ENCODE measurements at regions not wholly inside any gene's neighbourhood (a gene's known extent, or its start where the extent isn't known, plus 50 kb on each side); places are given as distances from the start of the nearest gene placed in this dataset.

DNA sequence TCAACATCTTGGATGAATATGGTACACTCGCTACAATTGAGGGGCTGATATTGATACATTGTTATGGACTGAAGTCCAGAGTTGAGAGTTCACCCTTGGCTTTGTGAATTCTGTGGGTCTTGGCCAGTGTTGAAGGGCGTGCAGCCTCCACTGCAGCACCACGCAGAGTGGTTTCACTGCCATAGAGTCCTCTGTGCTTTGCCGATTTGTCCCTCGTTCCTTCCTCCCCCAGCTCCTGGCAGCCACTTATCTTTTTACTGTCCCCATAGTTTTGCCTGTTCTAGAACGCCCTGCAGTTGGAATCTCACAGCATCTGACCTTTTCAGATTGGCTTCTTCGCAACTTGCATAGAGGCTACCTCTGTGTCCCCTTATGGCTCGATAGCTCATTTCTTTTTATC lies 57.3 kb upstream of the IRS2 start:
- Histone ChIP-seq H3K4me3 (ENCODE audit: low read length) (no peak overlapping the region), H3K9me3 (ENCODE audit: control insufficient read depth, insufficient read depth, low read length) (no peaks in the 10 kb centered on the region), H3K27me3 (ENCODE audit: control insufficient read depth, insufficient read depth, low read length) (no peaks in the 10 kb centered on the region), H3K4me1 (ENCODE audit: control insufficient read depth, insufficient read depth, low read length) (no peaks in the 10 kb centered on the region), H3K27ac (ENCODE audit: low read length) (no peak overlapping the region), H3K36me3 (ENCODE audit: control insufficient read depth, insufficient read depth, low read length) (no peaks in the 10 kb centered on the region)
- no CpG with 5 or more reads among the region's 8 CpGs for WGBS (ENCODE audit: insufficient coverage, insufficient read length)
- no peak for DNase-seq (ENCODE audit: low read depth, low spot score)

DNA sequence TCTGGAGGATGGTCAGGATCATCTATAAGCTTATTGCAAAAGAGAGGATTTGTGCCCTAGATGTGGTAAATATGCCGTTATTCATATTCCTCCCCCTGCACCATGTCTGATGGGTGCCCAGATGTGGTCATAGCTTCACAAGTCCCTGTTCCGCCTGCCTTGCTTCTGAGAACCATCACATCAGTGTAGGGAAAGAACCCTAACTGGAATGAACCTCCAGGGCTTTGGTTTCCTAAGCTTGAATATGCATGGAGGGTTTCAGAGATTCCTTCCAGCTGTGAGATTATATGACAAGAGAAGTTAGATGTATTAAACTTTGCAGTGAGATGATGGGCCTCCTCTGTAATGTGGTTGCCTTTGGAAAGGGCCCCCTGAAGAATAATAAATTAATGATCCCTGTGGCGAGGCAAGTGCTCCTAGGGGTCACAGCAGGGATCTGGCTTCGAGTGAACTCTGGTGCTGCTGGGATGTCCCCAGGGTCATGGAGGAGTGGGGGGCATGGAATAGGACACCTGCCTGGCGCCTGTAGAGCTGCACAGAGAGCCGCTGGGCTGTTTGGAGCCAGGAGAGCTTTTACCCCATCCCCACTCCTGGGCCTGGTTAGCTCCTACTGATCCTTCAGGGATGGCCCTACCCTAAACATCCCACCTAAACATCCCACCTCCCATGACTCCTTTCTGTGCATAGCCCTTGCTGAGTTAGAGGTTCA lies 56.0 kb upstream of the IRS2 start:
- no peak overlapping the region for H3K4me3 ChIP-seq (ENCODE audit: low read length)
- H3K27me3 ChIP-seq (ENCODE audit: control insufficient read depth, insufficient read depth, low read length), result no peaks in the 10 kb centered on the region
- H3K9me3 ChIP-seq (ENCODE audit: control insufficient read depth, insufficient read depth, low read length), result no peaks in the 10 kb centered on the region
- no peak for DNase-seq (ENCODE audit: low read depth, low spot score)
- H3K4me1 ChIP-seq (ENCODE audit: control insufficient read depth, insufficient read depth, low read length), result no peaks in the 10 kb centered on the region
- H3K27ac ChIP-seq (ENCODE audit: low read length), result no peak overlapping the region
- no CpG with 5 or more reads among the region's 6 CpGs for WGBS (ENCODE audit: insufficient coverage, insufficient read length)
- no peaks in the 10 kb centered on the region for H3K36me3 ChIP-seq (ENCODE audit: control insufficient read depth, insufficient read depth, low read length)

DNA sequence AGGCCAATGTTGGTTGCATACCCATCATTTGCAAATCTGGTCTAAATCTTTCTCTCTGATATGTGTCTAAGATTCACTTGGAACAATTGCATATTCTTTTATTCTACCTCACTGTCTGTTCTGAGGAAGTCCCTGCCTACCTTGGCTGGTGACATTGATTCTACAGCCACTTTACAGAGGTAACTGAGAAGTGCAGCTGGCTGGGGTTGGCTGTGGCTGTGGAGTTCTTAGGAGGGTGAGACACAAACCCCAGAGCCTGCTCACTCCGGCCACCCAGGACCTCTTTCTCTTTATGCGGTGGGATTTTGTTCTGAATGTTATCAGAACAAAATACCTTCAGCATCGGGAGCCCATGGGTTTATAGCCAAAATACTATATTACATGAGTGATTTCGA lies 54.5 kb upstream of the IRS2 start:
- Histone ChIP-seq H3K27ac (ENCODE audit: low read length) (no peak overlapping the region), H3K27me3 (ENCODE audit: control insufficient read depth, insufficient read depth, low read length) (no peaks in the 10 kb centered on the region)

GRCh38 chr13:109840201-109840892 lies 54.0 kb upstream of the IRS2 start:
- Histone ChIP-seq H3K4me1 (ENCODE audit: control insufficient read depth, insufficient read depth, low read length) (no peaks in the 10 kb centered on the region), H3K27ac (ENCODE audit: low read length) (no peak overlapping the region), H3K9me3 (ENCODE audit: control insufficient read depth, insufficient read depth, low read length) (no peaks in the 10 kb centered on the region), H3K4me3 (ENCODE audit: low read length) (no peak overlapping the region), H3K36me3 (ENCODE audit: control insufficient read depth, insufficient read depth, low read length) (no peaks in the 10 kb centered on the region), H3K27me3 (ENCODE audit: control insufficient read depth, insufficient read depth, low read length) (no peaks in the 10 kb centered on the region)
- DNase-seq (ENCODE audit: low read depth, low spot score), result no peak
- WGBS (ENCODE audit: insufficient coverage, insufficient read length), result no CpG with 5 or more reads among the region's 9 CpGs

More for the DNA sequence above, 54.5 kb upstream of the IRS2 start:
- no peak for DNase-seq (ENCODE audit: low read depth, low spot score)
- Histone ChIP-seq H3K9me3 (ENCODE audit: control insufficient read depth, insufficient read depth, low read length) (no peaks in the 10 kb centered on the region), H3K4me1 (ENCODE audit: control insufficient read depth, insufficient read depth, low read length) (no peaks in the 10 kb centered on the region), H3K4me3 (ENCODE audit: low read length) (no peak overlapping the region), H3K36me3 (ENCODE audit: control insufficient read depth, insufficient read depth, low read length) (no peaks in the 10 kb centered on the region)
- WGBS (ENCODE audit: insufficient coverage, insufficient read length), result no CpG with 5 or more reads among the region's 4 CpGs

DNA sequence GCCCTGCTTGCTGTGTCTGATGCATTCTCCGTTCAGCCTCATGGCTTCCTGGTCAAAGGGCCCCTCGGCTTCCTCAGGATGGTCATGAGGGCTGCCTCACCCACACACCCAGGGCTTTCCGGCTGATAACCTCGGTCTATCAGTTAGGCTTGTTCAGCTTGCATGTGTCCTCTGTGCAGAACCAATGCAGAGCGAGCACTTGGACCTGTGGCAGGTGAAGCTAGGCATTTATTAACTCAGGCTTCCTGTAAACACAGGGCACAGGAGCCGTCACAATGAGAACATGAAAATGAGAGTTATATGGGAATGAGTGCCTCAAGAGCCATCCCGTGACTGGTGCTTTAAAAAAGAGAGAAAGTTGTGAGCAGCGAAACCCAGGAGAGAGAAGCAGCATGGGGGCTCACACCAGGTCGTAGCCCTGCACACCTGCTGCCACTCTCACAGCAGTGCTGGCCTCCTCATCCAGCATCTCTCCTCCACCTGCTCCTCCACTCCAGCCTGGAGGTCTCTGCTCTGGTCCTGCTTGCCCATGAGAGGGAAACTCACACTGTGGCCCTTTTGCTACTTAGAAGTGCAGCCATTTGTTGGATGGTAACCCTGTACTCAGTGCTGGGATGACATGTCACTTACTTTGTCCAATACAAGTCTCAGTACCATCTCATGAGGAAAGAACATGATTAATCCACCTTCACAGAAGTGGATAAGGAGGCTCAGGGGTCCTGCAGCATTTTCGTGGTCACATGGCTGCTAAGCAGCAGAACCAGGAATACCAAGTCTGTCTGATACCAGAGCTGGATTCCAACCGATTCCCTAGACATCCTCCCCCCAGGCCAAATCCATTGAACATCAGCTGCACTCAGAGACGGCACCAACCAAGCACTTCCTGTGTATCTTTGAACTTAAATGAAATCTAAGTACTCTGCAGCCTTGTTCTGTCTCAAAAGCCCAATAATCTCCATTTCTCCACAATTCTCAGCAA lies 50.5 kb upstream of the IRS2 start:
- no peaks in the 10 kb centered on the region for H3K27me3 ChIP-seq (ENCODE audit: control insufficient read depth, insufficient read depth, low read length)
- H3K4me3 ChIP-seq (ENCODE audit: low read length), result no peak overlapping the region
- DNase-seq (ENCODE audit: low read depth, low spot score), result no peak
- H3K27ac ChIP-seq (ENCODE audit: low read length), result no peak overlapping the region
- no peaks in the 10 kb centered on the region for H3K4me1 ChIP-seq (ENCODE audit: control insufficient read depth, insufficient read depth, low read length)
- no CpG with 5 or more reads among the region's 12 CpGs for WGBS (ENCODE audit: insufficient coverage, insufficient read length)
- H3K36me3 ChIP-seq (ENCODE audit: control insufficient read depth, insufficient read depth, low read length), result no peaks in the 10 kb centered on the region
- H3K9me3 ChIP-seq (ENCODE audit: control insufficient read depth, insufficient read depth, low read length), result no peaks in the 10 kb centered on the region
